ENCODE measurements at regions not wholly inside any gene's neighbourhood (a gene's known extent, or its start where the extent isn't known, plus 50 kb on each side); places are given as distances from the start of the nearest gene placed in this dataset.

DNA sequence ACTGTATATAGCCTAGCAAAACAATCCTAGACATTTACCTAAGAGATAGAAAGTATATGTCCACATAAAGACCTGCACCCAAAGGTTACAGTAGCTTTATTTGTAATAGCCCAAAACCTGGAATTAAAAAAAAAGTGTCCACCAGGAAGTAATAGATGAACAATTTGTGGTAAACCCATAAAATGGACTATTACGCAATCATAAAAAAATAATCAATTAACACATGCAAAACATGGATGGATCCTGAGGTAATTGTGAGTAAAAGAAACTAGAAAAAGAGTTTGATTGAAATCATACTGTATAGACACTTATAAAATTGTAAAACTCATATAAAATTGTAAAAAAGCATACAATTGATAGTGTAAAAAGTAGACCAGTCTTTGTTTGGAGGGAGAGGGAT lies 673.0 kb upstream of the ZNF804A start:
- TF ChIP-seq POLR2A (IDR thresholded peaks at IDR 0.05), result no peak
- TF ChIP-seq, protein P1, sequence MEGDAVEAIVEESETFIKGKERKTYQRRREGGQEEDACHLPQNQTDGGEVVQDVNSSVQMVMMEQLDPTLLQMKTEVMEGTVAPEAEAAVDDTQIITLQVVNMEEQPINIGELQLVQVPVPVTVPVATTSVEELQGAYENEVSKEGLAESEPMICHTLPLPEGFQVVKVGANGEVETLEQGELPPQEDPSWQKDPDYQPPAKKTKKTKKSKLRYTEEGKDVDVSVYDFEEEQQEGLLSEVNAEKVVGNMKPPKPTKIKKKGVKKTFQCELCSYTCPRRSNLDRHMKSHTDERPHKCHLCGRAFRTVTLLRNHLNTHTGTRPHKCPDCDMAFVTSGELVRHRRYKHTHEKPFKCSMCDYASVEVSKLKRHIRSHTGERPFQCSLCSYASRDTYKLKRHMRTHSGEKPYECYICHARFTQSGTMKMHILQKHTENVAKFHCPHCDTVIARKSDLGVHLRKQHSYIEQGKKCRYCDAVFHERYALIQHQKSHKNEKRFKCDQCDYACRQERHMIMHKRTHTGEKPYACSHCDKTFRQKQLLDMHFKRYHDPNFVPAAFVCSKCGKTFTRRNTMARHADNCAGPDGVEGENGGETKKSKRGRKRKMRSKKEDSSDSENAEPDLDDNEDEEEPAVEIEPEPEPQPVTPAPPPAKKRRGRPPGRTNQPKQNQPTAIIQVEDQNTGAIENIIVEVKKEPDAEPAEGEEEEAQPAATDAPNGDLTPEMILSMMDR (IDR thresholded peaks at IDR 0.05), result no peak
